GM13976 (cell line): ENCODE measurements at regions not wholly inside any gene's neighbourhood (a gene's known extent, or its start where the extent isn't known, plus 50 kb on each side); places are given as distances from the start of the nearest gene placed in this dataset.

ENCODE experiments used
- DNase-seq: peaks from one replicate; pipeline ENCODE4 v3.0.0; 2012; ENCODE audit warnings: low spot score
- in situ Hi-C: fragments of 300-500 bp; cut with MboI; formaldehyde crosslinking; loops from one replicate; pipeline ENCODE4 v1.12.0; 2022; ENCODE audit warnings: low sequenced_read_pairs, mixed read lengths, inconsistent platforms; ENCODE audit not compliant: unreplicated experiment
- TF ChIP-seq, protein P1 (sequence below): IDR thresholded peaks from 2 replicates; pipeline ENCODE4 v1.5.1; 2012; ENCODE audit warnings: borderline replicate concordance, mild to moderate bottlenecking; ENCODE audit not compliant: insufficient read depth; ENCODE audit errors: extremely low read depth, missing control alignments, control extremely low read depth

DNA sequence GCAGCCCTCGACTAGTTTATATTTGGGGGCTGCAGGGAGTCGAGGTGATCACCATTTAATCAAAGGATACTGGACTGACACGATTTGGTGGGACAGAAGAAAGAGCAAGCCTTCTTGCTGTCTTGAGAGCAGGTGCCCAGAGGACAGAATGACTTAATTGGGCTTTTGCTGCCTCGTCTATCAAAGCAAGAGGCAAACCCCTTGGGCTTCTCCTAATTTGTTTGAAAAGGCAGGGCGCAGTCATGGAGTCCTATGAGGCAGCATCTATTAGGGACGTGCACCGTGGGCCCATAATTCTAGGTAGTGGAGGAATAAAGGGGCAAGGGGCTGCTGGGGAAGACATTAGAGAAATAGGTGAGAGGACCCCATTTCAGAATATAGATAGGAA is 1411.3 kb downstream of the TBC1D22A start:
- no peak for DNase-seq
- TF ChIP-seq, protein P1, sequence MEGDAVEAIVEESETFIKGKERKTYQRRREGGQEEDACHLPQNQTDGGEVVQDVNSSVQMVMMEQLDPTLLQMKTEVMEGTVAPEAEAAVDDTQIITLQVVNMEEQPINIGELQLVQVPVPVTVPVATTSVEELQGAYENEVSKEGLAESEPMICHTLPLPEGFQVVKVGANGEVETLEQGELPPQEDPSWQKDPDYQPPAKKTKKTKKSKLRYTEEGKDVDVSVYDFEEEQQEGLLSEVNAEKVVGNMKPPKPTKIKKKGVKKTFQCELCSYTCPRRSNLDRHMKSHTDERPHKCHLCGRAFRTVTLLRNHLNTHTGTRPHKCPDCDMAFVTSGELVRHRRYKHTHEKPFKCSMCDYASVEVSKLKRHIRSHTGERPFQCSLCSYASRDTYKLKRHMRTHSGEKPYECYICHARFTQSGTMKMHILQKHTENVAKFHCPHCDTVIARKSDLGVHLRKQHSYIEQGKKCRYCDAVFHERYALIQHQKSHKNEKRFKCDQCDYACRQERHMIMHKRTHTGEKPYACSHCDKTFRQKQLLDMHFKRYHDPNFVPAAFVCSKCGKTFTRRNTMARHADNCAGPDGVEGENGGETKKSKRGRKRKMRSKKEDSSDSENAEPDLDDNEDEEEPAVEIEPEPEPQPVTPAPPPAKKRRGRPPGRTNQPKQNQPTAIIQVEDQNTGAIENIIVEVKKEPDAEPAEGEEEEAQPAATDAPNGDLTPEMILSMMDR = no peak
- in situ Hi-C loops = no loop called here

DNA sequence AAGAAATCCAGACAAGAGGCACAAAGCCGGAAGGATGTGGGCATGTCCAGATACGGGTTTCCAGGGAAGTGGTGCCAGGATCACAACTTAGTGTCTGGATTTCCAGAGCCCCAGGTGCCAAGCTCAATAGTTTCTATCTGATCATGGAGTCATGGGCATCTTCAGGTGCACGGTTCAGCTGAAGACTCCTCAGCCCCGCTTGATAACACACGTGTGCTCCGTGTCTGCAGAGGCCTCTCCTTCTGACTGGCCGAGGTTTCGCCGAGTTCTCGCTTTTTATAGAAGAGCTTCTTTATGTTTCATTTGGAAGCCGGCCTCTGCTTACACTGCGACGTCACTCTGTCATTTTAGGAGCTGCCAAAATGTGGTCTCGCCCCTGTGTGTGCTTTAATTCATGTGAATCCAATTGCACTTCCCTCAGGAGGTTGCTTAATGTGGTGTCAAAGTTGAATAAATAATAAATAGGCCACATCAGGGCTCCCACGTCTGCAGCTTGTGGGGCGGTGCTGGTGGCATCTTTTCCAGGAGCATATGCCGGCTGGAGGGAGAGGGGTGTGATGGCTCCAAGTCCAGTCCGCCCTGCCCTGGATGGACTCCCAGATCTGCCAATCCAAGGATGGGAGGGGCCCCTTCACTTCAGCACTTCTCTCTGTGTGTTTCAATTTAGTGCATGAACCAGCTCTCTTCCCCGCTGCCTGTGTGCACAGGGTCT is 1410.8 kb downstream of the TBC1D22A start:
- TF ChIP-seq, protein P1 = no peak
- in situ Hi-C loops = no loop called here
- no peak for DNase-seq

DNA sequence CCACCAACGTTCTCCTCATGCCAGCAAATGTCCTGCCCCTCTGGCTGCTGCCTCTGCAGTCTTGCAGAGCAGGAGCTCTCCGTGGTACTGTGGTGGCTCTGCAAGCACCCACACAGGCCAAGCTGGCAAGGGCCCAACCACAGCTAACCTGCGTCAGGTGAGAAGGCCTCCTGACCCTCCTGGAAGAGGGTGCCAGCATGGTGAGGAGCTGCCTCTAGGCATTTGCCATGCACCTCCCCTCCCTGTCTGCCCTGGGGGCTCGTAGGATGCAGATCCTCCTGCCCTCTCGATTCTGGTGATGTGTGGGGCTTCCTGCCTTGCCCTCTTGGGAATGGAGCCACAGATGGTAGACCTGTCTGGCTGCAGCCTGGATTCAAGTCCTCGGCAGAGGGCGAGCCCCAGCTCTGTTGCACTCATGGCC is 1408.8 kb downstream of the TBC1D22A start:
- DNase-seq = no peak
- in situ Hi-C loops = no loop called here

DNA sequence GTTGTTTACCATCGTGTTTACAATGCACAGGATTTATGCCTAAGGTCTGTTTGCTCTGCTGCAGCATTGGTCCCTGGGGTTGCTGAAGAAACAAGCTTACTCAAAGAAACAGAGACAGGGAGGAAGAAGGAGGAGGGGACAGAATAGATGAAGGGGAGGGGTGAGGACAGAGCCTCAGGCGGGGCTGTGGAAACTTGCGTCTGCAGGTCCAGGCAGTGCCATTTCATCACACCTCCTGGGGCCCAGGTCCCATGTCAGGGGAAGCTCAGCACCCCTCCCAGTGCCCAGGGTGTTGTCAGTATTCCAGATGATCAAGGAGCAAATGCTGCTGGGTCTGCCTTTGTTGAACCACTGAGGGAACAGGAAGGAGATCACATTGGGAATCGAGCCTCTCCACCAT is 1406.8 kb downstream of the TBC1D22A start:
- in situ Hi-C loops = no loop called here
- TF ChIP-seq, protein P1 = no peak
- no peak for DNase-seq

More for the DNA sequence above, 1408.8 kb downstream of the TBC1D22A start:
- TF ChIP-seq, protein P1 = no peak

DNA sequence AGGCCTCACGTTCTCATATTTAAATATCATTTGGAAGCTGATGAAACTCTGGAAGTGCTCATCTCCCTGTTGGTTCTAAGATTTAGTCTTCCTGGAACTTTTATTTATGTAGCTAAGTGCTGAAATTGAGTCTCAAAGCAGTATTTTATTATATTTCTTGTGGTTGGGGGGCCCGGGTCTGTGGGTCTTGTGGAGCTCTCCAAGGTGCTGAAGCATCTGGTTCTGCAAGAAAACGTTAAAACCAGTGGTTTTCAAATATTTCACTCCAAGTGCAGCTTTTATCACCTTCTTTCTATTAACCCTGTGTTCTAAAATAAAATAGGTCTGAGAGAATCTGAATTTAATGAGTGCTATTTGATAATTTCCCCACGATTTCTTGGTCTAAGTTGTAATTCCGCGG is 1404.8 kb downstream of the TBC1D22A start:
- no peak for DNase-seq
- in situ Hi-C loops = no loop called here
- TF ChIP-seq, protein P1 = no peak

DNA sequence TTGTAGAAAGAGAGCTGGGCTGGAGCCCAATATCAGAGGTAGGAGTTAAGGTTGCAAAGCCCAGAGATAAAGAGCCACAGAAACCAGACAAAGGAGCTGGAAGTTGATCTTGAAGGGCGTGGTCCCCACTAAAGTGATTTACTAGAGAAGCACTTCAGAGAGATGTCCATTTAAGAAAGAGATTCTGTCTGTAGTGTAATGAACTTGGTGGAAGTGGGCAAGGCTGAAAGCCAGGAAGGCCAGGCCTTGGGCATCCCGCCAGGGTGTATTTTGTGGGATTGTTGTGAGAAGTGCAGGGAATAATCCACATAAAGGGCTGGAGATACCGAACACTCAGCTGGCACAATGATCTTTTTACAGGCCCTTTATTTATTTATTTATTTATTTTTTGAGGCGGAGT is 1398.8 kb downstream of the TBC1D22A start:
- in situ Hi-C loops = no loop called here
- DNase-seq = no peak
- TF ChIP-seq, protein P1 = no peak
